Astrocyte (in vitro differentiated cells and primary cell): ENCODE measurements at regions not wholly inside any gene's neighbourhood (a gene's known extent, or its start where the extent isn't known, plus 50 kb on each side); places are given as distances from the start of the nearest gene placed in this dataset.
"Not testable (repeated sequence)": the region's sequence is repeated elsewhere in the genome, so short reads cannot be mapped to it uniquely, and the experiment has no call there.

Source experiments
- DNase-seq: peaks from one replicate; pipeline ENCODE4 v3.0.0-alpha.2; 2010; ENCODE audit warnings: low read depth
- FAIRE-seq: peaks from 2 replicates; lab custom pipeline; 2011; peaks lifted over from hg19 to GRCh38; lab: Jason Lieb, UNC
- H2AFZ ChIP-seq: 2 replicates; pipeline ENCODE4 v1.6.0; 2012; ENCODE audit warnings: low read depth, low read length, inconsistent platforms
- H3K27ac ChIP-seq: 2 replicates; pipeline ENCODE4 v1.5.1; 2011; ENCODE audit warnings: low read depth, low read length, inconsistent platforms
- H3K27me3 ChIP-seq: 2 replicates; pipeline ENCODE4 v1.6.0; 2011; ENCODE audit warnings: low read length, inconsistent platforms; ENCODE audit not compliant: insufficient read depth
- H3K36me3 ChIP-seq: 2 replicates; pipeline ENCODE4 v1.5.1; 2011; ENCODE audit warnings: low read length, inconsistent platforms; ENCODE audit not compliant: insufficient read depth
- H3K4me1 ChIP-seq: 2 replicates; pipeline ENCODE4 v1.5.1; 2011; ENCODE audit warnings: low read length, inconsistent platforms; ENCODE audit not compliant: insufficient read depth
- H3K4me2 ChIP-seq: 2 replicates; pipeline ENCODE4 v1.6.0; 2012; ENCODE audit warnings: low read length, inconsistent platforms
- H3K4me3 ChIP-seq: 2 replicates; pipeline ENCODE4 v1.5.1; 2011; ENCODE audit warnings: low read depth, mild to moderate bottlenecking, low read length, inconsistent platforms; ENCODE audit not compliant: insufficient read depth
- H3K79me2 ChIP-seq: 2 replicates; pipeline ENCODE4 v1.6.0; 2012; ENCODE audit warnings: mild to moderate bottlenecking, low read length, inconsistent platforms; ENCODE audit not compliant: insufficient read depth
- H3K9ac ChIP-seq: 2 replicates; pipeline ENCODE4 v1.6.0; 2012; ENCODE audit warnings: mild to moderate bottlenecking, low read length, inconsistent platforms
- H3K9me3 ChIP-seq: 2 replicates; pipeline ENCODE4 v1.5.1; 2012; ENCODE audit warnings: low read depth, mild to moderate bottlenecking, low read length, inconsistent platforms; ENCODE audit not compliant: insufficient read depth
- H4K20me1 ChIP-seq: 2 replicates; pipeline ENCODE4 v1.6.0; 2012; ENCODE audit warnings: low read length, inconsistent platforms; ENCODE audit not compliant: insufficient read depth
- H3K27ac Mint-ChIP-seq: one replicate; pipeline ENCODE4 v1.8.0; 2021; ENCODE audit warnings: mild to moderate bottlenecking, mixed read lengths; ENCODE audit not compliant: unreplicated experiment
- H3K27me3 Mint-ChIP-seq: one replicate; pipeline ENCODE4 v1.8.0; 2021; ENCODE audit warnings: low read depth, mixed read lengths; ENCODE audit not compliant: unreplicated experiment
- H3K36me3 Mint-ChIP-seq: one replicate; pipeline ENCODE4 v1.8.0; 2021; ENCODE audit warnings: low read depth, mixed read lengths; ENCODE audit not compliant: unreplicated experiment
- H3K4me1 Mint-ChIP-seq: one replicate; pipeline ENCODE4 v1.8.0; 2021; ENCODE audit warnings: low read depth, mixed read lengths; ENCODE audit not compliant: unreplicated experiment
- H3K4me3 Mint-ChIP-seq: one replicate; pipeline ENCODE4 v1.8.0; 2021; ENCODE audit warnings: mild to moderate bottlenecking, moderate library complexity, mixed read lengths; ENCODE audit not compliant: unreplicated experiment
- H3K9me3 Mint-ChIP-seq: one replicate; pipeline ENCODE4 v1.8.0; 2021; ENCODE audit warnings: mild to moderate bottlenecking, mixed read lengths; ENCODE audit not compliant: unreplicated experiment
- EZH2 ChIP-seq: IDR thresholded peaks from 2 replicates; pipeline ENCODE4 v1.6.1; 2012; ENCODE audit warnings: mild to moderate bottlenecking, low read length, inconsistent platforms; ENCODE audit not compliant: insufficient read depth
- TF ChIP-seq, protein P1 (sequence below): IDR thresholded peaks from 2 replicates; pipeline ENCODE4 v1.5.1; 2011; ENCODE audit warnings: low read depth, mild to moderate bottlenecking, inconsistent platforms, low read length, moderate library complexity; ENCODE audit not compliant: insufficient read depth

DNA sequence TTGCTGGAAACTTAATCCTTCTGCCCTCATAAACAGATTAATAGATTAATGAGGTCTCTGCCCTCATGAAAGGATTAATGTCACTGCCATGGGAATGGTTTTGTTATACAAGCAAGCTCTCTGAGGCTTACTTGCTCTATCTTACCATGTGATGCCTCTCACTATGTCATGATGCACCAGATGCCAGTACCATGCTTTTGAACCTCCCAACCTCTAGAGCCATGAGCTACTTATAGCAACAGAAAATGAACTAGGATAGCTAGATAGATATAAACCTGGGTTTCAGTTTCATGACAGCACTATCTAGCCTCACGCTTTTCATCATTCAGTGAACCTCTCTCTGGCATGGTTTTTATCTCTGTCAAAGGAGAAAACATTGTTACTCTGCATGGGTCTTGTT is 371.6 kb upstream of the LRP1B start:
- no peaks in the 10 kb centered on the region for H4K20me1 ChIP-seq
- H3K9me3 ChIP-seq = no peaks in the 10 kb centered on the region
- H3K27ac Mint-ChIP-seq = no peak overlapping the region
- no peaks in the 10 kb centered on the region for H3K27me3 ChIP-seq
- no peaks in the 10 kb centered on the region for H3K36me3 ChIP-seq
- H3K4me2 ChIP-seq = no peak overlapping the region
- H3K4me3 Mint-ChIP-seq = no peak overlapping the region
- no peak overlapping the region for H3K9ac ChIP-seq
- H2AFZ ChIP-seq = no peak overlapping the region
- DNase-seq (no peak), FAIRE-seq (no peak)
- H3K27me3 Mint-ChIP-seq = no peaks in the 10 kb centered on the region
- H3K9me3 Mint-ChIP-seq = no peaks in the 10 kb centered on the region
- H3K4me1 Mint-ChIP-seq = no peaks in the 10 kb centered on the region
- no peaks in the 10 kb centered on the region for H3K4me1 ChIP-seq
- H3K79me2 ChIP-seq = no peaks in the 10 kb centered on the region
- no peak overlapping the region for H3K4me3 ChIP-seq
- TF ChIP-seq EZH2 = no peak
- TF ChIP-seq, protein P1, sequence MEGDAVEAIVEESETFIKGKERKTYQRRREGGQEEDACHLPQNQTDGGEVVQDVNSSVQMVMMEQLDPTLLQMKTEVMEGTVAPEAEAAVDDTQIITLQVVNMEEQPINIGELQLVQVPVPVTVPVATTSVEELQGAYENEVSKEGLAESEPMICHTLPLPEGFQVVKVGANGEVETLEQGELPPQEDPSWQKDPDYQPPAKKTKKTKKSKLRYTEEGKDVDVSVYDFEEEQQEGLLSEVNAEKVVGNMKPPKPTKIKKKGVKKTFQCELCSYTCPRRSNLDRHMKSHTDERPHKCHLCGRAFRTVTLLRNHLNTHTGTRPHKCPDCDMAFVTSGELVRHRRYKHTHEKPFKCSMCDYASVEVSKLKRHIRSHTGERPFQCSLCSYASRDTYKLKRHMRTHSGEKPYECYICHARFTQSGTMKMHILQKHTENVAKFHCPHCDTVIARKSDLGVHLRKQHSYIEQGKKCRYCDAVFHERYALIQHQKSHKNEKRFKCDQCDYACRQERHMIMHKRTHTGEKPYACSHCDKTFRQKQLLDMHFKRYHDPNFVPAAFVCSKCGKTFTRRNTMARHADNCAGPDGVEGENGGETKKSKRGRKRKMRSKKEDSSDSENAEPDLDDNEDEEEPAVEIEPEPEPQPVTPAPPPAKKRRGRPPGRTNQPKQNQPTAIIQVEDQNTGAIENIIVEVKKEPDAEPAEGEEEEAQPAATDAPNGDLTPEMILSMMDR = no peak
- H3K27ac ChIP-seq = no peak overlapping the region
- H3K36me3 Mint-ChIP-seq = no peaks in the 10 kb centered on the region

DNA sequence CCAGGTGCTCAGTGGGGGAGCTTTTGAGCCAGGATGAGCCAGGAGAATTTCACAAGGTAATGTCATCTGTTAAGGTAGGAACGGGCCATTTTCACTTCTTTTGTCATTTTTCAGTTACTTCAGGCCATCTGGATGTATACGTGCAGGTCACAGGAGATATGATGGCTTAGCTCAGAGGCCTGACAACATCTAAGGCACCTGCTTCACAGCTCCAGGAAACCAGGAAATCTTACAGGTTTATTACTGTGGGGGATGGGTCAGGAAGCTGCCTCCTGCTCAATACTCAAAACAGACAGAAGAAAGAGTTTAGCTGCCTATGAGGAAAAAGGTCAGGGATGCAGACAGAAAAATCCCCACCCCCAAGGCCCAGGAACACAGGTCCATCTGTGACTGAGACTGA is 364.3 kb upstream of the LRP1B start:
- Mint-ChIP-seq H3K27me3 (no peaks in the 10 kb centered on the region), H3K27ac (no peak overlapping the region), H3K4me1 (no peaks in the 10 kb centered on the region), H3K9me3 (peaks cover 4% of the 10 kb centered on the region), H3K4me3 (no peak overlapping the region), H3K36me3 (no peaks in the 10 kb centered on the region)
- H3K4me3 ChIP-seq = no peak overlapping the region
- no peaks in the 10 kb centered on the region for H3K4me1 ChIP-seq
- TF ChIP-seq, protein P1 = no peak
- no peak for TF ChIP-seq EZH2
- H3K9ac ChIP-seq = no peak overlapping the region
- no peaks in the 10 kb centered on the region for H3K36me3 ChIP-seq
- FAIRE-seq (no peak), DNase-seq (no peak)
- H3K27ac ChIP-seq = no peak overlapping the region
- H3K79me2 ChIP-seq = no peaks in the 10 kb centered on the region
- no peaks in the 10 kb centered on the region for H3K9me3 ChIP-seq
- no peak overlapping the region for H2AFZ ChIP-seq
- H4K20me1 ChIP-seq = no peaks in the 10 kb centered on the region
- H3K4me2 ChIP-seq = no peak overlapping the region
- H3K27me3 ChIP-seq = no peaks in the 10 kb centered on the region

DNA sequence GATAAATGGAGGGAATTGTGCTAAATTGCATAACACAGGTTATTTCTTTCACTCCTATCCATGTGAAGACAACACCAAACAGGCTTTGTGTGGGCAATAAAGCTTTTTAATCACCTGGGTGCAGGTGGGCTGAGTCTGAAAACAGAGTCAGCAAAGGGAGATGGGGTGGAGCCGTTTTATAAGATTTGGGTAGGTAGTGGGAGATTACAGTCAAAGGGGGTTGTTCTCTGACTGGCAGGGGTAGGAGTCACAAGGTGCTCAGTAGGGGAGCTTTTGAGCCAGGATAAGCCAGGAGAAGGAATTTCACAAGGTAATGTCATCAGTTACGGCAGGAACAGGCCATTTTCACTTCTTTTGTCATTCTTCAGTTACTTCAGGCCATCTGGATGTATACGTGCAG is 358.8 kb upstream of the LRP1B start:
- not testable (repeated sequence) for H4K20me1 ChIP-seq, H3K4me3 Mint-ChIP-seq, DNase-seq, H3K27me3 ChIP-seq, H3K79me2 ChIP-seq, H3K36me3 Mint-ChIP-seq, H3K27me3 Mint-ChIP-seq, H3K4me2 ChIP-seq, H3K36me3 ChIP-seq, H3K27ac ChIP-seq, H3K9me3 Mint-ChIP-seq, FAIRE-seq, H3K27ac Mint-ChIP-seq, H3K4me1 ChIP-seq, H3K4me1 Mint-ChIP-seq, H3K4me3 ChIP-seq, H3K9ac ChIP-seq, H2AFZ ChIP-seq, H3K9me3 ChIP-seq
